IMR-90 (cell line): ENCODE measurements at regions not wholly inside any gene's neighbourhood (a gene's known extent, or its start where the extent isn't known, plus 50 kb on each side); places are given as distances from the start of the nearest gene placed in this dataset.
A peak's percentile ranks its signal among the peaks of the same experiment; 100 is the strongest.

Source experiments
- ATAC-seq: fragments of 200-7000 bp; cut with Tn5 transposase; 2 replicates; pipeline ENCODE4 v1.9.1; 2020; ENCODE audit warnings: low read depth, mild to moderate bottlenecking, moderate library complexity
- BruUV-seq: library from RNA; stranded (reverse); fragments of 400-500 nt; replicated peaks from 2 replicates; lab custom pipeline; 2021; lab: Mats Ljungman, UMichigan
- CTCF ChIA-PET: fragments of 300-600 bp; formaldehyde crosslinking; extraction: SDS; loops from one replicate; lab custom pipeline; 2021; ENCODE audit warnings: antibody characterized with exemption; lab: Yijun Ruan, JAX
- POLR2A ChIA-PET: fragments of 300-600 bp; sonication (Branson Sonifier 250); formaldehyde crosslinking; loops from one replicate; lab custom pipeline; 2022; ENCODE audit warnings: antibody characterized with exemption; ENCODE audit not compliant: unreplicated experiment; lab: Charles Lee
- DNase-seq: peaks from one replicate; pipeline ENCODE4 v3.0.0; 2013
- H2AFZ ChIP-seq: replicated peaks from 2 replicates; pipeline ENCODE3; 2013; ENCODE audit warnings: low read length, mild to moderate bottlenecking; ENCODE audit not compliant: poor library complexity
- H2AK5ac ChIP-seq: 2 replicates; pipeline ENCODE4 v1.6.1; 2013; ENCODE audit warnings: low read depth, low read length, inconsistent platforms
- H2AK9ac ChIP-seq: replicated peaks from 2 replicates; pipeline ENCODE3; 2013; ENCODE audit warnings: mild to moderate bottlenecking, low read depth, low read length, moderate library complexity; ENCODE audit not compliant: poor library complexity
- H2BK120ac ChIP-seq: 2 replicates; pipeline ENCODE4 v1.6.1; 2013; ENCODE audit warnings: low read depth, low read length, inconsistent platforms
- H2BK15ac ChIP-seq: 3 replicates; pipeline ENCODE4 v1.6.1; 2013; ENCODE audit warnings: low read depth, low read length, inconsistent platforms
- H2BK20ac ChIP-seq: 2 replicates; pipeline ENCODE4 v1.6.1; 2013; ENCODE audit warnings: low read depth, mild to moderate bottlenecking, inconsistent platforms, low read length, moderate library complexity
- H2BK5ac ChIP-seq: 2 replicates; pipeline ENCODE4 v1.6.1; 2013; ENCODE audit warnings: mild to moderate bottlenecking, low read depth, low read length, inconsistent platforms; ENCODE audit not compliant: poor library complexity, severe bottlenecking
- H3K14ac ChIP-seq: replicated peaks from 2 replicates; pipeline ENCODE4 v1.6.1; 2013; ENCODE audit warnings: low read depth, low read length, inconsistent platforms
- H3K18ac ChIP-seq: 2 replicates; pipeline ENCODE4 v1.6.1; 2013; ENCODE audit warnings: low read depth, low read length, control low read depth
- H3K23ac ChIP-seq: 2 replicates; pipeline ENCODE4 v1.6.1; 2013; ENCODE audit warnings: low read depth, low read length, inconsistent platforms
- H3K27ac ChIP-seq: 2 replicates; pipeline ENCODE4 v1.5.1; 2013; ENCODE audit warnings: mild to moderate bottlenecking, control low read depth, low read length; ENCODE audit not compliant: insufficient read depth
- H3K27me3 ChIP-seq: 2 replicates; pipeline ENCODE4 v1.6.1; 2013; ENCODE audit warnings: low read length; ENCODE audit not compliant: control insufficient read depth, insufficient read depth
- H3K36me3 ChIP-seq: 2 replicates; pipeline ENCODE4 v1.6.1; 2013; ENCODE audit warnings: low read length, mixed read lengths; ENCODE audit not compliant: control insufficient read depth, insufficient read depth
- H3K4ac ChIP-seq: 2 replicates; pipeline ENCODE4 v1.6.1; 2013; ENCODE audit warnings: low read depth, low read length, inconsistent platforms
- H3K4me1 ChIP-seq: 2 replicates; pipeline ENCODE4 v1.6.1; 2013; ENCODE audit warnings: low read length, mixed read lengths; ENCODE audit not compliant: control insufficient read depth, insufficient read depth
- H3K4me2 ChIP-seq: 2 replicates; pipeline ENCODE4 v1.6.1; 2013; ENCODE audit warnings: low read depth, mild to moderate bottlenecking, control low read depth, low read length, moderate library complexity
- H3K4me3 ChIP-seq: 2 replicates; pipeline ENCODE4 v1.5.1; 2013; ENCODE audit warnings: low read depth, mild to moderate bottlenecking, control low read depth, low read length, moderate library complexity; ENCODE audit not compliant: insufficient read depth
- H3K56ac ChIP-seq: 2 replicates; pipeline ENCODE4 v1.6.1; 2013; ENCODE audit warnings: low read length, inconsistent platforms; ENCODE audit not compliant: insufficient read depth; ENCODE audit errors: extremely low read depth
- H3K79me1 ChIP-seq, 2 experiments: 2 replicates each; pipeline ENCODE4 v1.6.1; 2013; ENCODE audit warnings: low read length in 2 of 2, inconsistent platforms in 1 of 2, low read depth in 1 of 2
- H3K9ac ChIP-seq: 2 replicates; pipeline ENCODE4 v1.6.1; 2013; ENCODE audit warnings: low read depth, low read length, control low read depth
- H3K9me1 ChIP-seq: 2 replicates; pipeline ENCODE4 v1.6.1; 2013; ENCODE audit warnings: low read length, inconsistent platforms; ENCODE audit not compliant: insufficient read depth
- H3K9me3 ChIP-seq: 2 replicates; pipeline ENCODE4 v1.6.1; 2013; ENCODE audit warnings: low read length; ENCODE audit not compliant: control insufficient read depth, insufficient read depth
- H4K20me1 ChIP-seq: 2 replicates; pipeline ENCODE4 v1.6.1; 2013; ENCODE audit warnings: low read length, inconsistent platforms; ENCODE audit not compliant: insufficient read depth
- H4K5ac ChIP-seq: 2 replicates; pipeline ENCODE4 v1.6.1; 2013; ENCODE audit warnings: mild to moderate bottlenecking, low read depth, low read length, control low read depth
- H4K8ac ChIP-seq, 2 experiments: 2 replicates each; pipeline ENCODE4 v1.6.1; 2013; ENCODE audit warnings: low read depth in 2 of 2, low read length in 2 of 2, control low read depth in 1 of 2, inconsistent platforms in 1 of 2
- H4K91ac ChIP-seq: 2 replicates; pipeline ENCODE4 v1.6.1; 2013; ENCODE audit warnings: low read depth, low read length, inconsistent platforms; ENCODE audit not compliant: insufficient read depth
- BHLHE40 ChIP-seq: fragments of 150-350 bp; IDR thresholded peaks from 2 replicates; pipeline ENCODE4 v1.6.1; 2016; ENCODE audit warnings: mild to moderate bottlenecking, low read depth, low read length
- MXI1 ChIP-seq: IDR thresholded peaks from 2 replicates; pipeline ENCODE4 v1.6.1; 2012; ENCODE audit warnings: low read depth, mild to moderate bottlenecking, low read length, moderate library complexity, borderline replicate concordance
- USF2 ChIP-seq: fragments of 150-350 bp; IDR thresholded peaks from 2 replicates; pipeline ENCODE4 v1.6.1; 2017; ENCODE audit warnings: mild to moderate bottlenecking, antibody characterized with exemption, low read length, low read depth
- WGBS, 2 experiments: methylation state at CpG; one replicate each; pipeline versions ENCODE4 v1.1.5 to v1.1.7; 2013; ENCODE audit warnings: missing lambda C conversion rate in 2 of 2; ENCODE audit not compliant: insufficient read length in 1 of 2; ENCODE audit errors: extremely low coverage in 2 of 2; 5-methylcytosine and 5-hydroxymethylcytosine counted together
- dilution Hi-C: fragments of 300-500 bp; cut with HindIII; formaldehyde crosslinking; loops from one replicate; pipeline ENCODE4 v1.14.3; 2018; ENCODE audit warnings: low sequenced_read_pairs; ENCODE audit not compliant: unreplicated experiment
- in situ Hi-C: fragments of 300-500 bp; cut with MboI; formaldehyde crosslinking; loops from 3 replicates; pipeline ENCODE4 v1.14.3; 2019; ENCODE audit warnings: low sequenced_read_pairs, inconsistent platforms, mixed read lengths
- intact Hi-C: fragments of 100-400 bp; cut with micrococcal nuclease; formaldehyde crosslinking; loops from 2 replicates; pipeline ENCODE4 v1.10.0; 2022

GRCh38 chr12:115044073-115044472 lies 360.1 kb upstream of the TBX3 start:
- Histone ChIP-seq H3K14ac (no peak overlapping the region), H3K23ac (no peak overlapping the region), H2BK20ac (no peak overlapping the region), H3K4me2 (no peak overlapping the region), H3K4me1 (no peaks in the 10 kb centered on the region), H4K91ac (no peak overlapping the region), H3K36me3 (no peaks in the 10 kb centered on the region), H4K5ac (no peak overlapping the region), H3K9me3 (peaks cover 3% of the 10 kb centered on the region; the same call in 1 of the 2 replicates), H3K18ac (no peak overlapping the region), H3K9ac (no peak overlapping the region), H3K56ac (no peak overlapping the region), H2BK5ac (no peak overlapping the region), H2BK120ac (no peak overlapping the region), H3K27me3 (no peaks in the 10 kb centered on the region), H2BK15ac (no peak overlapping the region), H3K9me1 (no peaks in the 10 kb centered on the region), H3K27ac (no peak overlapping the region), H3K4me3 (no peak overlapping the region), H4K8ac (no peak overlapping the region), H2AK9ac (no peak overlapping the region), H2AFZ (no peak overlapping the region), H2AK5ac (no peak overlapping the region), H3K79me1 (no peaks in the 10 kb centered on the region), H3K4ac (no peak overlapping the region), H4K20me1 (no peaks in the 10 kb centered on the region)
- no TSS peak for BruUV-seq
- dilution Hi-C loops, result no loop called here
- ChIA-PET POLR2A (no interaction called here), CTCF (no interaction called here)
- intact Hi-C loops, result no loop called here
- in situ Hi-C loops, result no loop called here
- 100% methylated on average over 2 of the region's 6 CpGs; no CpG with 5 or more reads in 1 of the 2 experiments for WGBS, 2 experiments
- TF ChIP-seq BHLHE40 (no peak), USF2 (peak; percentile 32; the same call in 1 of the 2 replicates), MXI1 (no peak)
- peak; percentile 10 for DNase-seq
- no peak; the same call in 1 of the 2 replicates for ATAC-seq
